Liver (tissue), 3 donors: ENCODE measurements at regions not wholly inside any gene's neighbourhood (a gene's known extent, or its start where the extent isn't known, plus 50 kb on each side); places are given as distances from the start of the nearest gene placed in this dataset.

ENCODE experiments used
- EGR1 ChIP-seq, 2 donors: IDR thresholded peaks; 2 replicates each; pipeline ENCODE4 v1.6.1; 2016 to 2018; ENCODE audit warnings: antibody characterized with exemption in 2 of 2, low read depth in 2 of 2
- FOXA1 ChIP-seq: IDR thresholded peaks from 2 replicates; pipeline ENCODE4 v1.6.1; 2016; ENCODE audit warnings: antibody characterized with exemption
- GABPA ChIP-seq, 2 donors: IDR thresholded peaks in 1 of 2; conservative IDR thresholded peaks in 1 of 2; 2 replicates each; pipeline ENCODE4 v1.6.1; 2016; ENCODE audit warnings: antibody characterized with exemption in 2 of 2, mild to moderate bottlenecking in 1 of 2, moderate library complexity in 1 of 2
- HNF4A ChIP-seq, 2 donors: conservative IDR thresholded peaks; 2 replicates each; pipeline ENCODE4 v1.6.1; 2016; ENCODE audit warnings: antibody characterized with exemption in 2 of 2, mild to moderate bottlenecking in 2 of 2
- JUND ChIP-seq, 2 donors: IDR thresholded peaks; 2 replicates each; pipeline ENCODE4 v1.6.1; 2016; ENCODE audit warnings: antibody characterized with exemption in 2 of 2
- RXRA ChIP-seq, 2 donors: IDR thresholded peaks; 2 replicates each; pipeline ENCODE4 v1.6.1; 2017 to 2018; ENCODE audit warnings: antibody characterized with exemption in 2 of 2, mild to moderate bottlenecking in 1 of 2
- SP1 ChIP-seq: IDR thresholded peaks from 2 replicates; pipeline ENCODE4 v1.6.1; 2018; ENCODE audit warnings: antibody characterized with exemption, mild to moderate bottlenecking
- TAF1 ChIP-seq: conservative IDR thresholded peaks from 2 replicates; pipeline ENCODE4 v1.6.1; 2016; ENCODE audit warnings: antibody characterized with exemption, mild to moderate bottlenecking
- YY1 ChIP-seq: IDR thresholded peaks from 2 replicates; pipeline ENCODE4 v1.6.1; 2016; ENCODE audit warnings: antibody characterized with exemption, mild to moderate bottlenecking
- TF ChIP-seq, protein P1 (sequence below): fragments of 150-350 bp; IDR thresholded peaks from 2 replicates; pipeline ENCODE4 v1.5.1; 2017; ENCODE audit warnings: improper control_type of control experiment, low read depth, low read length; ENCODE audit not compliant: missing input control
- TF ChIP-seq, protein P2 (sequence below): IDR thresholded peaks from 2 replicates; pipeline ENCODE4 v1.6.1; 2016; ENCODE audit warnings: antibody characterized with exemption
- TF ChIP-seq, protein P3 (sequence below): IDR thresholded peaks from 2 replicates; pipeline ENCODE4 v1.6.1; 2016; ENCODE audit warnings: antibody characterized with exemption, mild to moderate bottlenecking
- TF ChIP-seq, protein P4 (sequence below): IDR thresholded peaks from 2 replicates; pipeline ENCODE4 v1.6.1; 2016; ENCODE audit warnings: antibody characterized with exemption
- donor health status: healthy.
- donor health status: healthy.

DNA sequence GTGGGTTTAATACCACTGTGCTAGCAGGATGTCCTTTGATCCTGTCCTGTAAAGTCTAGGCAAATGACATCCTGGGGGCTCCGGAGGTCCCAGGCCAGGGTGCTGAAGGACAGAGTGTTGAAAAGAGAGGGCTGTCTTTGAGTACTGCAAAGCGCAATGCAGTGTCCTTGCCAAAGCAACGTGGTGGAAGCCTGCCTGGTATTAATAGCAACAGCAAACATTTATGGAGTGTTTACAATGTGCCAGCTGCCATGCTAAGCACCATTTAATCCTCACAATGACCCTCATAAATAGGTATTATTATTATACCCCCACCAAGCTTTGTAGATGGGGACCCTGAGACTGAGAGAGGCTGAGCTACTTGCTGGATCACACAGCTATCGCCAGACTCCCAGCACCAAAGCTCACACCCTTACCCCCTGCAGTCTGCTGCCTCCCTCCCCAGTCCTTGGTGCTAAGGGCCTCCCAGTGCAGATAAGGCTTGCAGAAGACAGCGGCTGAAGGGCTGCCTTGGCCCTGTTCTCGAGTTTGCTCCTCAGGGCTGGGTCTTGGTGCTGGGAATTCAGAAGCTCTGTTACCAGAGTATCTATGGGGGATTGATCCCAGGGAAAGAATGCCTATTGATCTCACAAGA, 427.7 kb downstream of the FUT8 start:
- no peak for TF ChIP-seq YY1
- no peak for TF ChIP-seq JUND (IDR thresholded peaks at IDR 0.05)
- no peak for TF ChIP-seq EGR1 (IDR thresholded peaks at IDR 0.05; ENCODE audit: low read depth in 2 of 2)
- TF ChIP-seq HNF4A (conservative IDR thresholded peaks at IDR 0.05) = no peak
- TF ChIP-seq, protein P1, sequence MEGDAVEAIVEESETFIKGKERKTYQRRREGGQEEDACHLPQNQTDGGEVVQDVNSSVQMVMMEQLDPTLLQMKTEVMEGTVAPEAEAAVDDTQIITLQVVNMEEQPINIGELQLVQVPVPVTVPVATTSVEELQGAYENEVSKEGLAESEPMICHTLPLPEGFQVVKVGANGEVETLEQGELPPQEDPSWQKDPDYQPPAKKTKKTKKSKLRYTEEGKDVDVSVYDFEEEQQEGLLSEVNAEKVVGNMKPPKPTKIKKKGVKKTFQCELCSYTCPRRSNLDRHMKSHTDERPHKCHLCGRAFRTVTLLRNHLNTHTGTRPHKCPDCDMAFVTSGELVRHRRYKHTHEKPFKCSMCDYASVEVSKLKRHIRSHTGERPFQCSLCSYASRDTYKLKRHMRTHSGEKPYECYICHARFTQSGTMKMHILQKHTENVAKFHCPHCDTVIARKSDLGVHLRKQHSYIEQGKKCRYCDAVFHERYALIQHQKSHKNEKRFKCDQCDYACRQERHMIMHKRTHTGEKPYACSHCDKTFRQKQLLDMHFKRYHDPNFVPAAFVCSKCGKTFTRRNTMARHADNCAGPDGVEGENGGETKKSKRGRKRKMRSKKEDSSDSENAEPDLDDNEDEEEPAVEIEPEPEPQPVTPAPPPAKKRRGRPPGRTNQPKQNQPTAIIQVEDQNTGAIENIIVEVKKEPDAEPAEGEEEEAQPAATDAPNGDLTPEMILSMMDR = no peak
- TF ChIP-seq FOXA1 = no peak
- no peak for TF ChIP-seq SP1
- TF ChIP-seq TAF1 = no peak
- TF ChIP-seq, protein P2, sequence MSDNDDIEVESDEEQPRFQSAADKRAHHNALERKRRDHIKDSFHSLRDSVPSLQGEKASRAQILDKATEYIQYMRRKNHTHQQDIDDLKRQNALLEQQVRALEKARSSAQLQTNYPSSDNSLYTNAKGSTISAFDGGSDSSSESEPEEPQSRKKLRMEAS = no peak
- no peak for TF ChIP-seq GABPA (IDR thresholded peaks at IDR 0.05 in 1 of 2, conservative IDR thresholded peaks at IDR 0.05 in 1 of 2)
- TF ChIP-seq, protein P3, sequence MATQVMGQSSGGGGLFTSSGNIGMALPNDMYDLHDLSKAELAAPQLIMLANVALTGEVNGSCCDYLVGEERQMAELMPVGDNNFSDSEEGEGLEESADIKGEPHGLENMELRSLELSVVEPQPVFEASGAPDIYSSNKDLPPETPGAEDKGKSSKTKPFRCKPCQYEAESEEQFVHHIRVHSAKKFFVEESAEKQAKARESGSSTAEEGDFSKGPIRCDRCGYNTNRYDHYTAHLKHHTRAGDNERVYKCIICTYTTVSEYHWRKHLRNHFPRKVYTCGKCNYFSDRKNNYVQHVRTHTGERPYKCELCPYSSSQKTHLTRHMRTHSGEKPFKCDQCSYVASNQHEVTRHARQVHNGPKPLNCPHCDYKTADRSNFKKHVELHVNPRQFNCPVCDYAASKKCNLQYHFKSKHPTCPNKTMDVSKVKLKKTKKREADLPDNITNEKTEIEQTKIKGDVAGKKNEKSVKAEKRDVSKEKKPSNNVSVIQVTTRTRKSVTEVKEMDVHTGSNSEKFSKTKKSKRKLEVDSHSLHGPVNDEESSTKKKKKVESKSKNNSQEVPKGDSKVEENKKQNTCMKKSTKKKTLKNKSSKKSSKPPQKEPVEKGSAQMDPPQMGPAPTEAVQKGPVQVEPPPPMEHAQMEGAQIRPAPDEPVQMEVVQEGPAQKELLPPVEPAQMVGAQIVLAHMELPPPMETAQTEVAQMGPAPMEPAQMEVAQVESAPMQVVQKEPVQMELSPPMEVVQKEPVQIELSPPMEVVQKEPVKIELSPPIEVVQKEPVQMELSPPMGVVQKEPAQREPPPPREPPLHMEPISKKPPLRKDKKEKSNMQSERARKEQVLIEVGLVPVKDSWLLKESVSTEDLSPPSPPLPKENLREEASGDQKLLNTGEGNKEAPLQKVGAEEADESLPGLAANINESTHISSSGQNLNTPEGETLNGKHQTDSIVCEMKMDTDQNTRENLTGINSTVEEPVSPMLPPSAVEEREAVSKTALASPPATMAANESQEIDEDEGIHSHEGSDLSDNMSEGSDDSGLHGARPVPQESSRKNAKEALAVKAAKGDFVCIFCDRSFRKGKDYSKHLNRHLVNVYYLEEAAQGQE = no peak
- TF ChIP-seq, protein P4, sequence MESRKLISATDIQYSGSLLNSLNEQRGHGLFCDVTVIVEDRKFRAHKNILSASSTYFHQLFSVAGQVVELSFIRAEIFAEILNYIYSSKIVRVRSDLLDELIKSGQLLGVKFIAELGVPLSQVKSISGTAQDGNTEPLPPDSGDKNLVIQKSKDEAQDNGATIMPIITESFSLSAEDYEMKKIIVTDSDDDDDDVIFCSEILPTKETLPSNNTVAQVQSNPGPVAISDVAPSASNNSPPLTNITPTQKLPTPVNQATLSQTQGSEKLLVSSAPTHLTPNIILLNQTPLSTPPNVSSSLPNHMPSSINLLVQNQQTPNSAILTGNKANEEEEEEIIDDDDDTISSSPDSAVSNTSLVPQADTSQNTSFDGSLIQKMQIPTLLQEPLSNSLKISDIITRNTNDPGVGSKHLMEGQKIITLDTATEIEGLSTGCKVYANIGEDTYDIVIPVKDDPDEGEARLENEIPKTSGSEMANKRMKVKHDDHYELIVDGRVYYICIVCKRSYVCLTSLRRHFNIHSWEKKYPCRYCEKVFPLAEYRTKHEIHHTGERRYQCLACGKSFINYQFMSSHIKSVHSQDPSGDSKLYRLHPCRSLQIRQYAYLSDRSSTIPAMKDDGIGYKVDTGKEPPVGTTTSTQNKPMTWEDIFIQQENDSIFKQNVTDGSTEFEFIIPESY = no peak
- no peak for TF ChIP-seq RXRA (IDR thresholded peaks at IDR 0.05)
